Kidney epithelial cell (primary cell): ENCODE measurements at regions not wholly inside any gene's neighbourhood (a gene's known extent, or its start where the extent isn't known, plus 50 kb on each side); places are given as distances from the start of the nearest gene placed in this dataset.

Source experiments
- DNase-seq: peaks from one replicate; pipeline ENCODE4 v3.0.0-alpha.2; 2010; ENCODE audit warnings: low read depth
- H3K27me3 ChIP-seq: 2 replicates; pipeline ENCODE4 v1.6.0; 2011; ENCODE audit warnings: low read length; ENCODE audit not compliant: control insufficient read depth, insufficient read depth
- H3K36me3 ChIP-seq: 2 replicates; pipeline ENCODE4 v1.5.1; 2011; ENCODE audit warnings: low read length; ENCODE audit not compliant: control insufficient read depth, insufficient read depth
- H3K4me3 ChIP-seq: 2 replicates; pipeline ENCODE4 v1.5.1; 2011; ENCODE audit warnings: low read depth, mild to moderate bottlenecking, control low read depth, low read length
- TF ChIP-seq, protein P1 (sequence below): IDR thresholded peaks from 2 replicates; pipeline ENCODE4 v1.5.1; 2011; ENCODE audit warnings: mild to moderate bottlenecking, moderate library complexity, low read length, control low read depth, inconsistent platforms; ENCODE audit not compliant: insufficient read depth, poor library complexity, severe bottlenecking

DNA sequence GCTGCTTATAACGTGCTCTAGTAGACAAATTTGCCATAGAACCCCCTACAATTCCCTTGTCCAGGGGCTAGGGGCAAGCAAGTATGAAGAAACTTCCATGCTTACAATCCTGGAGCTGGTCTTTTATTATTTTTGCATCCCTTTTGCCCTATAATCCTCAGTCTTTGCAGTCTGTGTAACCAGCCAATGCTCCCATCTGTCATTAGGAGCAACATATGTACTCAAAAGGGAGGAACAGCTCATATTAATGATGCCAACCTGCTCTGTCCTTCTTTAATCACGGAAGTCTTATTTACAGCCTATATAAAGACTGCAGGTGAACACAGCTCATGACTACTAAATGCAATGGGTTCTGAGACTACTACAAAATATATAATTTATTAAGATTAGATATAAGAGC is 263.3 kb downstream of the ZIC1 start:
- H3K36me3 ChIP-seq = no peaks in the 10 kb centered on the region
- TF ChIP-seq, protein P1, sequence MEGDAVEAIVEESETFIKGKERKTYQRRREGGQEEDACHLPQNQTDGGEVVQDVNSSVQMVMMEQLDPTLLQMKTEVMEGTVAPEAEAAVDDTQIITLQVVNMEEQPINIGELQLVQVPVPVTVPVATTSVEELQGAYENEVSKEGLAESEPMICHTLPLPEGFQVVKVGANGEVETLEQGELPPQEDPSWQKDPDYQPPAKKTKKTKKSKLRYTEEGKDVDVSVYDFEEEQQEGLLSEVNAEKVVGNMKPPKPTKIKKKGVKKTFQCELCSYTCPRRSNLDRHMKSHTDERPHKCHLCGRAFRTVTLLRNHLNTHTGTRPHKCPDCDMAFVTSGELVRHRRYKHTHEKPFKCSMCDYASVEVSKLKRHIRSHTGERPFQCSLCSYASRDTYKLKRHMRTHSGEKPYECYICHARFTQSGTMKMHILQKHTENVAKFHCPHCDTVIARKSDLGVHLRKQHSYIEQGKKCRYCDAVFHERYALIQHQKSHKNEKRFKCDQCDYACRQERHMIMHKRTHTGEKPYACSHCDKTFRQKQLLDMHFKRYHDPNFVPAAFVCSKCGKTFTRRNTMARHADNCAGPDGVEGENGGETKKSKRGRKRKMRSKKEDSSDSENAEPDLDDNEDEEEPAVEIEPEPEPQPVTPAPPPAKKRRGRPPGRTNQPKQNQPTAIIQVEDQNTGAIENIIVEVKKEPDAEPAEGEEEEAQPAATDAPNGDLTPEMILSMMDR = no peak
- no peak for DNase-seq
- no peak overlapping the region for H3K4me3 ChIP-seq
- H3K27me3 ChIP-seq = no peaks in the 10 kb centered on the region

DNA sequence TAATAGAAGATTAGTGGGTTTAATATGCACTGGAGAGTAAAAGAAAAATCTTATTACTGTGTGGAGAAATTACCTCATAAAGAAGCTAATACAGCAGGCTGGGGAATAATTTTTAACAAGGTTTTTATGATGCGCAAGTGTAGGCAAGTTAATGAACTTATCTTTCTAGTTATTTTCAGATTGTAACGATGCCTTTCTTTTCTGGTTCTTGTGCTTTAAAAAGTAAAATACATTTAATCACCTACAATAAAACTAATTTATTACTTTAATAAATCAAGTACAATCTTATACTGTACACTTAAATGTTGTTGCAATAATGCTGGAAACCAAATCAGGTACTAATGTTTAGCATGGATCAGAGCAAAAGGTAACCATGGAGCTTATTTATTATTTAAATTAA is 266.6 kb downstream of the ZIC1 start:
- H3K27me3 ChIP-seq = no peaks in the 10 kb centered on the region
- H3K4me3 ChIP-seq = no peak overlapping the region
- TF ChIP-seq, protein P1 = no peak
- DNase-seq = no peak
- H3K36me3 ChIP-seq = no peaks in the 10 kb centered on the region

DNA sequence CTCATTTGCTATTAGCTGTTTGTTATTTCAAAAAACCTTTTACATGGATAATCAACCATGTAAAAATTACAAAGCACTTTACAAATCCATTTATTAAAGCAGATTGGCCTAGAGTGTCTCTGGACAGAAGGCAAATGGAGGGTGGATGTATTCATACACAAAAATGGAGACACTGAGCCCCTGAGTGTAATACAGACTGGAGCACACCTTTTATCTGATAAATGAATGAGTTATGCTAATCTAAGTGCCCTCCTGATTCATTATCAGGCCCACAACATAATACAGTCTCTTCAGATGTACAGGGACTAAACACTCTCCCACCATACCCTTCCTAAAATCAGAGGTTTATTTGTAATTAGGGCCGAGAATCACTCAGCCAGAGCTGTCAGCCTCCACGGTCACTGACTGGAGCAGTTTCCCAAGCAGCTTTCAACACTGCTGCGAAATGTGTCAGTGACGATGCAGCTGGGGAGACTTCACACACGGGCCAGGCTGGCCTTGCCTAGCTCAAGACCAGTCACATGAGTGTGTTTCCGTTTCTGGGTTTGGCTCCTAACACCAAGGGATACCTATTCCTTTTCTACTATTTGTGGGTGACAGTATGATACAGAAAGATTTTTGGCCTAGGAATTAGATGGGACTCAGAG is 271.8 kb downstream of the ZIC1 start:
- TF ChIP-seq, protein P1 = no peak
- no peaks in the 10 kb centered on the region for H3K36me3 ChIP-seq
- H3K27me3 ChIP-seq = no peaks in the 10 kb centered on the region
- DNase-seq = no peak
- no peak overlapping the region for H3K4me3 ChIP-seq

DNA sequence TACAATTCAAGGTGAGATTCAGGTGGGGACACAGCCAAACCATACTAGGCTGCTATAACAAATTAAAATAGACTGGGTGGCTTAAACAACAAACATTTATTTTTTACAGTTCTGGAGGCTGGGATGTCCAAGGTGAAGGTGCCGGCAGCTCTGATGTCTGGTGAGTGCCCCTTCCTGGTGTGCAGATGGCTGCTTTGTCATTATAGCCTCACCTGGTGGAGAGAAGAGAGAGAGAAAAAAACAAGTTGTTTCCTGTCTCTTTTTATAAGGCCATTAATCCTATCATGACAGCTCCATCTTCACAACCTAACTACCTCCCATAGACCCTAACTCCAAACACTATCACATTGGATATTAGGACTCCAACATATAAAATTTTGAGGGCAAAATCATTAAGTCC is 279.7 kb downstream of the ZIC1 start:
- H3K27me3 ChIP-seq = no peaks in the 10 kb centered on the region
- DNase-seq = no peak
- H3K4me3 ChIP-seq = no peak overlapping the region
- TF ChIP-seq, protein P1 = no peak
- no peaks in the 10 kb centered on the region for H3K36me3 ChIP-seq

DNA sequence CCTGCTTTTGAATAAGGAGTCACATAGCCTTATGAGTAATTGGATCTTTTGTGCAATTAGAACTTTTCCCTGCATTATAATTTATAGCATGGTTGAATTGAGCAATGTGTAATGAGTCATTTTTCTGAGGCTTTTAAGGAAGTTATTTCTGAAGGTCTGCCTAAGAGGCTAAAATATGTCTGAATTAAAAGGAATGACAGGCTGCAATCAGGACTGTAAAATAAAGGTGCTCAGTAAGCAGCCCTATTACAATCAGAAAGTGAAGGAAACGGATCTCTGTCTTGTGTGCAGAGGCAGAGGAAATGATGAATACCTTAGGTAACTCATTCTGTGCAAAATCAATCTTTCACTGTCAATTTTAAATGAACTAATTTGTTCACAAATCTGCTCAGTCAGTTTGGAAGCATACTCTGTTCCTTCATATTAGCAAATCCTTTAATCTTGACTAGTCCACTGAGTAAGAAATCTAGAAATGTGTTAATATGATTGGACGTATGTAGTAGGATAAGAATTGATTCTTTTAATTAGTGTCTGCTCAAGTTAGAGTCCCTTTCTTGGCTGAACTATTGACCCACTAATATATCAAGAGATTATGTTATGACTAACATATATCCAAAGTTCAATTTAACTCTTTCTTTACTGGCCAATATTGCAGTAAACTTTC is 290.1 kb downstream of the ZIC1 start:
- no peak overlapping the region for H3K4me3 ChIP-seq
- no peaks in the 10 kb centered on the region for H3K27me3 ChIP-seq
- peak; percentile 21 for DNase-seq
- H3K36me3 ChIP-seq = no peaks in the 10 kb centered on the region
- TF ChIP-seq, protein P1 = no peak

DNA sequence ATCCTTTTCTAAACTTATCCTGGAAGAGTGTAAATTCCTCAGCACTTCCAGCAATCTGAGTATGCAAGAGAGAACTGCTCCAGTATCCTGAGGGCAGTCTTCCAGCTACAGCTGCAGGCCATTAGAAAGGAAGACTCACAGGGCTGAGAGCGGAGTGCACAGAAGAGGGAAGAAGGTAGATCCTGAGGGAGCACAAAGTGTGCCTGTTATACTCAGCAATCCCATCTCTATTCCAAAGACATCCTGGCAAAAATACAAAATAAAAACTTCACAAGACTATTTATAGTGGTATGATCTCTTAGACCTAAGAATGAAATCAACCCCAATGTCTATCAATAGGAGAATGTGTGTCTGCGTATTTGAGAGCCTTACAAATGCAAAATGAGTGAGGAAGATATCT is 292.0 kb downstream of the ZIC1 start:
- no peak overlapping the region for H3K4me3 ChIP-seq
- TF ChIP-seq, protein P1 = no peak
- no peaks in the 10 kb centered on the region for H3K36me3 ChIP-seq
- no peaks in the 10 kb centered on the region for H3K27me3 ChIP-seq
- no peak for DNase-seq
